HG02642 (cell line): ENCODE measurements at regions not wholly inside any gene's neighbourhood (a gene's known extent, or its start where the extent isn't known, plus 50 kb on each side); places are given as distances from the start of the nearest gene placed in this dataset.
"Not testable (repeated sequence)": the region's sequence is repeated elsewhere in the genome, so short reads cannot be mapped to it uniquely, and the experiment has no call there.

Experiments used
- ATAC-seq: cut with Tn5 transposase; IDR thresholded peaks from one replicate; pipeline ENCODE4 v1.9.1; 2021; ENCODE audit warnings: mild to moderate bottlenecking; ENCODE audit not compliant: unreplicated experiment, poor library complexity

DNA sequence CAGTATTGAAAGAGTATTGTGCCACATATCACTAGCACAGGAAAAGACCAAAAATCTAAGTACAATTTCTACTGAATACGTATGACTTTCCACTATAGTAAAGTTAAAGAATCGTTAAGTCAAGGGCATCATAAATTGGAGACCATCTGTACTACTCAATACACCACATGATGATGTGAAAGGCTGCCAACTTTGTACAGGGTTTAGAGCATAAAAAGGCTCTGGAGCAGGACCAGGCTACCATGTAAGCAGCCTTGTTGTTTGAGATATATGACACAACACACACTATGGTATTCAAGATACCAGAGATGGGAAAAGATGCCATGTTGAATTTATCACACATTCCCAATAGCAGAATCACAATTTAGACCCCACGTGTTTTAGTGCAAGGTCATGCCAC is 294.9 kb upstream of the TRPC5 start:
- ATAC-seq = no peak

DNA sequence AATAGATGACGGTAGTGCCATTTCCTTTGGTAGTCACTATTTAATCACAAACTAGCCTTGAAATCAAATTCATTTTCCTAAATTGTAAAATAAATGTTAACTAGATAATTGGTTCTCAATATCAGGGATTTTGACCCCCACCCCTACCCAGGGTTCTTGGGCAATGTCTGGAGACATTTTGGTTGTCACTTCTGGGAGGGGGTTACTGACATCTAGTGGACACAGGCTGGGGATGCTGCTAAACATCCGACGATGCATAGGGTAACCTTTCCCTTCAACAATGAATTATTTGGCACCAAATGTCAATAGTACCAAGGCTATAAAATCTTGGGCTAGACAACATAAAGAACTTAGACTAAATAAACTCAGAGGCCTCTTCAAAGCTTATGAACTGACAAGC is 285.8 kb upstream of the TRPC5 start:
- no peak for ATAC-seq

DNA sequence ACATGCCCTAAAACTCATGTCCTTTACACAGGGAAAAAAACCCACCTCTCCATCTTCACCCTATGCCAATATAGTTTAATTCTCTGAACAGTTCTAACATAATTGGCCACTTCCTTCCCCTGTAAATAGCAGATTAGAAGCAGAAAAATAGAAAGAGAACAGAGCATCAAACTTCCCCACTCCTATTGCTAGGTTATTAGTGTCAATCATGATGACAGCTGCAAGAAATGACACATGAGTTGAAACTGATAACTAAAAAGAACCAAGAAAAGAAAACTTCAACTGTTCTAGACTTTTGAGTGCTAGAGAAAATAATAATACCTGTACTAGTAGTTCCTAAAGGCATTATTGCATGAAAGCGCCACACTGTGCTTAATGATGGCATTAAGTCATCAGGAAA is 284.5 kb upstream of the TRPC5 start:
- no peak for ATAC-seq

DNA sequence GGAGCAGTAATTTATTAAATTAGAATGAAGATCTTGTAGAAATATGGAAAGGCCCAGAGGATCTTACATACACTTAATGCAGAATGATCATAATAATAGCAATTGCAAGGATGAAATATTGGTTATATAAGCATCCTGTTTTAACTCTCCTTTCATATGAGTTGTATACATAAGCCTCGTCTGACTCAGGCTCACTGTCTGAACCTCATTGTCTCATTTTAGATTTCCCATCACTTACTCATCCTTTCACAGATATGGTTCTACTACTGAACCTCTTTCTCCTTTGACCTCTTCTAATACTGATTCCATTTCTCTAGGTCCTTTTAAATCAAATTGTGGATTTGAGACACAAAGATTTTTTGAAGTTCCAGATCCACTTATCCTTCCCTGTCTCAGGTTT is 277.3 kb upstream of the TRPC5 start:
- no peak for ATAC-seq

DNA sequence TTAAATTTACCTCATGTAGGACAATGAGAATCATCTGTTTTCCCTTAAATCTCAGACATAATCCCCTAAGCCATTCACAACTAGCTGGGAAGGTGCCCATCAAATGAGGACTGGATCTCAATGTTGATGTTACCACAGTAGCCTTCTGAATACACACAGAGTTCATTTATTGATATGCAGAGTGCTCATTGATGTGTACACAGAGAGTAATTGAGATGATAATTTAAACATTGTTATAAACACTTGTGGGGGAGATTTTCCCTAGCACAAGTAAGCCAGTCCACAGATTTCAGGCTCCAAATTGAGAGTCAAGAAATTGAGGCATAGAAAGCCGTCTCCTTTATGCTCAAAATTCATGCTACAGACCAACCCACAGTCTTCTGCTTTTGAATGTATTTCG is 273.4 kb upstream of the TRPC5 start:
- ATAC-seq = no peak

DNA sequence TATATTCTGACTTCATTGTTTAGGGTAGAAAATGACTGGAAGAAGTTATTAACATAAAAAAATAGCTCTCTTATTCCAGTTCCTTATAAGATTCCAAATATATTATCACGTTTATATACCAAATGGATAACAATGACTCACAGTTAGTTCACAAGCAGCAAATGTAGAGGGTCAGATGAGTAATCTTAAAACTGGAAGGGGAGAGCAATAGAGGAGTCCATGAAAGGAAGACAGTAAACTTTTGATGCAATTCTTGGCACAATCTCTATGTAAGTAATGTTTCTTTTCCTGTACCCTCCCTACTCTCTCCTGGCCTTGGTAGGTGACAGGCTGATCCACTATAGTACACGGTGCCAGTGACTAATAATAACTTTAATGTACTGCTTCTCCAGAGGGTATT is 259.0 kb upstream of the TRPC5 start:
- no peak for ATAC-seq

DNA sequence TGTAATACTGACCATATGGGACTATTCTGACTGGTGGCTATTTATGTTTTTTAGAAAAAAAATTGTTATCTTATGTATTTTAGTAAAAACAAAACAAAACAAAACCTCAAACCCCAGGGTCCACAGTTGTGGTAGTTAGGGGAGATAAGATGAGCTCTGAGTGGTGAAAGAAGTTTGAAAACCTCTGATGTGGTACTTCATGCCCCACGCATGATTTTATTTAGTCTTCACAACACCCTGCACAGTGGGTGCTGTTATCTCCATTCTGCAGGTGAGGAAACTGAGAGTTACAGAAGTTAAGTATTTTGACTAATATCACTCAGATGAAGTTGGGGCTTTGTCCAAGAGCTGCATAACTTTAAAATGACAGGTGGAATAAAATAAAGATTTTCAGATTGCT is 230.6 kb upstream of the TRPC5 start:
- ATAC-seq = no peak

- ATAC-seq = no peak
These were observed 223.5 kb upstream of the TRPC5 start for GRCh38 chrX:112306027-112306426.

GRCh38 chrX:112279940-112280339 is 197.4 kb upstream of the TRPC5 start:
- no peak for ATAC-seq

DNA sequence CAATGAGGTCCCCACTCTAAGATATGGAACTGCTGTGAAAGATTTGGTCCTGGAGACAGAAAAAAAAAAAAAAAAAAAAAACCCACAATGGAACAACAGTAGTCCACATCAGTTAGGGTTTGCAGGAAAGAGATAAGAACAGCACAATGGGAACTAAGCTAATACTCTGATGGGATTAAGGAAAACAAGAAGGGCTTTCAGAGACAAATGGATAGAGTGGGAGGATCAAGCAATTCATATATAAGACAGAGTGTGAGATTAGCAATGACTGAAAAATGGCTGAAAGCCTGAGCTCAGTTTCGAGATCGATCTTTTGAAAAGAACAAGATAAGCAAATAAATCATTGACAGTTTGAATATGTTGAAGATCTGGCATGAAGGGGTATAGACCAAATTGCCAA is 188.4 kb upstream of the TRPC5 start:
- ATAC-seq = no peak

GRCh38 chrX:112266136-112266535 is 183.6 kb upstream of the TRPC5 start:
- ATAC-seq = no peak

GRCh38 chrX:112259375-112259774 is 176.8 kb upstream of the TRPC5 start:
- ATAC-seq = no peak

DNA sequence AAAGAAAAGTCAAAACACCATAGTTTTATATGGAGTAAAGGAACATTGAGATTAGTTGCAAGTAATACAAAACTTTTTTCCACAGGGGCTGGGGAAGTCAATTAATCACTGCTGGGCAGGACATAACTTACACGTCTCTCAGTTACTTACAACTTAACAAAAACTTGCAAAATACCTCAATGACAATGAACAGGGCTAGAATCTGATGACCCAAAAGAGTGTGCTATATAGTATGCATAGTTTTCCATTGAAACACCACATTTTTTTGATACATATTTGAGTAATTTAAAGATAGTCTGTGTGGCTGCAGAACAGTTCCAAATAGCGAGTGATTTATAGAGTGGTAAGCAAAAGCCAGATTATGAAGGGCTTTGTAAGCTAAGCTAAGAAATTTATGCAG is 172.3 kb upstream of the TRPC5 start:
- no peak for ATAC-seq

- no peak for ATAC-seq
These were observed 165.1 kb upstream of the TRPC5 start for GRCh38 chrX:112247714-112248113.

- ATAC-seq = no peak
These were observed 153.0 kb upstream of the TRPC5 start for GRCh38 chrX:112235547-112235946.

DNA sequence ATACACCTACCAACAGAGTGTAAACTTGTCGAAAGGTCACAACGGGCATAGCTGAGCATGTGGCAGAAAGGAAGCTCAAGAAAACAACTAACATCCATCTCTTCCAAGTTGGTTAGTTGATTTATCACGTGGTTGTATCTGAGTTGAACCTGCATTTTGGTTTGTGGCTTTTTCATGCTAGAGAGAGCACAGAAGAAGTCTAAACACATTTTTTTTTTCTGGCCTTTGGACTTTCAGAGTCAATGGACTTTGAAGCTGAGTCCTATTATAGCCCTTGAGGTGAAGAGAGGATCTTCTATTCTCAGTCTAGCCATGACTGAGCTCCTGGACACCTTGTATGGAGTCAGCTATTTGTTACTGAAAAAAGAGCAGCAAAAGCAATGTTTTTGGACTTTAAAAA is 150.6 kb upstream of the TRPC5 start:
- no peak for ATAC-seq

GRCh38 chrX:112226795-112227194 is 144.2 kb upstream of the TRPC5 start:
- not testable (repeated sequence) for ATAC-seq

DNA sequence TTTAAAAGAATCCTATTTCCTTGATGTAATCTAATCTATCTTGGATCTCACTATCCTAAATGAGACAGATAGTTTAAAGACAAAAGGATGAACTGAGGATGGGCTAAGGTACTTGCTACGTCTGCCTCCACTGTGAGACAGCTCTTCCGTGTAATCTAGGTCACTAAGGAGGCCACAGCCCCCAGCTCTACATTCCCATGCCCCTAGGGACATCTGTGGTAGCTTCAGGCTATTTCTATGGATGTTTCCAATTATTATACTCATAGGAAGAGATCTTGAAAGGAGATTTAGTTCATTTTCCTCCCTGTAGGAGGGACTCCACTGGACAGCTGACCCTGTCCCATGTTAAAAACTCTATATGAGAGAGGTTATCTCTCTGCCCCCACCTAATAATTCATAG is 140.8 kb upstream of the TRPC5 start:
- no peak for ATAC-seq

DNA sequence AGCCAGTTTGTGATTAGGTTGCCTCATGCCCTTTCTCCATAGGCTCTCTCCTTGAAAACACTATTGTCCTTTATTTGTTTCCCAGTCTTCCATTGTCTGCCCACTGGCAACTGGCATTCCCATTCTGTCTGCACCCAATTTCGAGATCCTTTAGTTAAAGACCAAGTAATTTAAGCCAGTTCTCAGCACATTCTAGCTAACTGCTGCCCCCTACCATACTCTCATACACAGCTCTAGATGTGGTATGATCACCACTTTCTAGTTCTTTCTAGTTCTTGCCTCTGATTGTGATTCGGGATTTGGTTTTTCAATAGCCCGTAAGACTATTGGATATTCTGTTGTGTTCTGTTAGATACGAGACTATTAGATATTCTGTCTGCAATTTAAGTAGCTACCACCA is 135.8 kb upstream of the TRPC5 start:
- no peak for ATAC-seq

DNA sequence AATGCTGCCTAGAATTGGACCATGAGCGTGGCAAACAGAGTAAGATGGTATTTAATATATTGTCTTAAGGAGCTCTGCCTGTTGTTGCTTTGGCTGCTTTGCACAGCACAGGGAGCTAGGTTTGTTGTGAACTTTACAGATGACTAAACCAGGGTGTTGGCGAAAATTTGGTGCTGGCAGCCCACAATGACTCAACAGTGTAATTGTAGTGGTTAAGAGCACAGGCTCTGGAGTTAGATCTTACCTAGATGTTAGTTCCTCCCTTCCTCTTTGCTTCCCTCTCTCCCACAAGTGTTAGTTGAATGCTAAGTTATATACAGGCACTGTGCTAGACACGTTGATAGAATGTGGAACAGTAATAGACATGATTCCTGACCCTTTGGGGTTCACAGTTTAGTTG is 128.9 kb upstream of the TRPC5 start:
- no peak for ATAC-seq

DNA sequence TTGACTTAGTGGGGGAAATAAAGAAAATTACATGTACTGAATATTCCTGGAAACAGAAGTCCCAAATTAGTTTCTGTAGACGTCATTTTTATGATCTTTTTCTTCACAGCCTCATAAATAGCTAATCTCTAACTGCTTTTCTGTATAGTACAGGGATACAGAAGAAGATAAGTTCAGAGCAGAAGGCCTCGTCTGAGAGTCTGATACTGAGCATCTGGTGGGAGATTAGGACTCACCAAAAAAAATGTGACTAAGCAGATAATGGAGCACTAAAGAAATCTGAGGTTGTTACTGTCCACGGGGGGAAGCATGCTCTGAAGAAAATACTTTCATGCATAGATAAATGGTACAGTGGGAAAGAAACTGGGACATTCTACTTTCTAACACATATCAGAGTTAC is 115.3 kb upstream of the TRPC5 start:
- no peak for ATAC-seq

DNA sequence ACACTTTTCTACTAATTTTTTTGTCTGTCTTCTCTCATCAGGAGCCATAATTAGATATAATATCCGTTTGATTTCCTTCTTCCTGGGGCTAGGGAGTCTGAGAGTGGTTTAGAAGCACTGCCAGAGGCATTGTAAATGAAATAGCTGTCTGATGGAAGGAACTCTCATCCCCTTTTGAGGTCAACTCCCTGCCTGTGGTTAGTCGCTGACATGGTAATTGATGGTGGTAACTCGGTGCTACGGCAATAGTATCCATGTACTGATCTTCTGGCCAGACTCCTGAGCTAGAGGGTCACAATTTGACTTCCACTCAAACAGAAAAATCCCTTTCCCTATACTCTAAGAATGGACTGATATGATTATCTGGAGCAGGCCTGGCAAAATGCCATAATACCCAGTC is 108.1 kb upstream of the TRPC5 start:
- no peak for ATAC-seq

DNA sequence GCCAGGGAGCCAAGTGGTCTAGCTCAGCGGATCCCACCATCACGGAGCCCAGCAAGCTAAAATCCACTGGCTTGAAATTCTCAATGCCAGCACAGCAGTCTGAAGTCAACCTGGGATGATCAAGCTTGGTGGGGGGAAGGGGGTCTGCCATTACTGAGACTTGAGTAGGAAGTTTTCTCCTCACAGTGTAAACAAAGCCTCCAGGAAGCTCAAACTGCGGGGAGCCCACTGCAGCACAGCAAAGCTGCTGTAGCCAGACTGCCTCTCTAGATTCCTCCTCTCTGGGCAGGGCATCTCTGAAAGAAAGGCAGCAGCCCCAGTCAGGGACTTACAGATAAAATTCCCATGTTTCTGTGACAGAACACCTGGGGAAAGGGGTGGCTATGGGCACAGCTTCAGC is 98.8 kb upstream of the TRPC5 start:
- not testable (repeated sequence) for ATAC-seq
